Prostate gland (tissue), 2 donors: ENCODE measurements at regions not wholly inside any gene's neighbourhood (a gene's known extent, or its start where the extent isn't known, plus 50 kb on each side); places are given as distances from the start of the nearest gene placed in this dataset.

Experiments
- CTCF ChIP-seq, 4 experiments: fragments of 200-600 bp in 2 of 4; fragments of 450-650 bp in 2 of 4; sonication (generic) in 2 of 4; IDR thresholded peaks; 1 replicate in 3 of 4; 2 replicates in 1 of 4; pipeline ENCODE4 v1.5.1; 2016 to 2019; ENCODE audit warnings: antibody characterized with exemption in 4 of 4, mild to moderate bottlenecking in 2 of 4, moderate library complexity in 2 of 4
- POLR2A ChIP-seq: fragments of 450-650 bp; IDR thresholded peaks from one replicate; pipeline ENCODE4 v1.6.1; 2016; ENCODE audit warnings: antibody characterized with exemption, mild to moderate bottlenecking
- POLR2AphosphoS5 ChIP-seq: sonication (generic); formaldehyde crosslinking; IDR thresholded peaks from one replicate; pipeline ENCODE4 v1.6.1; 2017; ENCODE audit warnings: antibody characterized with exemption

DNA sequence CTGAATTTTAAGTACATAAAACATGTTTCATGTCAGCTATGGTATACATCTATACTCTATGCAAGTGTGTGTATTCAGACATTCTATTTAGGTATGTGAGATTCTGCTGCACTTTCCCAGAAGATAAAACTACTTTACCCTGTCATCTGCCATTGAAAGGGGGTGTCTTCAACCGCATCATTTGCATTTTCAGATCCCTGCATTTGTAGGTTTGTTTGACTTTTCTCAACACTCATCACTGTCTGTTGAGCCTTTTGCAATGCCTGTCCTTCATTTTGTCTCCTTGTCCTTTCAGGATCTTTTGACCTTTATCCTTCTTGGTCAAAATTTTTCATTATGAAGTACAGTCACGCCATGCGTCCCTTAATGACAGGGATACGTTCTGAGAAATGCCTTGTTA lies 103.5 kb downstream of the TMA16 start:
- TF ChIP-seq CTCF (IDR thresholded peaks at IDR 0.05) (no peak), POLR2A (no peak), POLR2AphosphoS5 (no peak)
